ENCODE measurements at regions not wholly inside any gene's neighbourhood (a gene's known extent, or its start where the extent isn't known, plus 50 kb on each side); places are given as distances from the start of the nearest gene placed in this dataset.

DNA sequence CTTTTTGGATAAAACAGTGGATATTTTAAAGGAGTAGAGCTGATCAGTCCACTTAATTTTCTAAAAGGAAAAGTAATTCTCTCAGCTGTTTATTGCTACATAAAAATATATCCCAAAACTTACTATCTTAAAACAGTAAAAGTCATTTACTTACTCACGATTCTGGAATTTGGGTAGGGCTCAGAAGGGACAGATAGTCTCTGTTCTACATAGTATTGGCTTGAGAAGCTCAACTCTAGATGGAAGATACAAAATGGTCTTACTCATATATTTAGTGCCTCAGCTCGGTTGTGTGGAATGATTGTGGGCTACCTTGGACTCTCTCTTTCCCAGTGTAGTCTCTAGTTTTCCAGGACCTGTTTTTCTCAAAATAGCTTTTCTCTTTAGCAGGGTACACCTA, 691.5 kb upstream of the POU3F4 start:
- no peak for TF ChIP-seq CTCF (IDR thresholded peaks at IDR 0.05)
- TF ChIP-seq POLR2A (IDR thresholded peaks at IDR 0.05): no peak
